Activated CD4-positive, alpha-beta memory T cell treated with anti-CD3 and anti-CD28 coated beads for 36 hours (primary cell): ENCODE measurements at regions not wholly inside any gene's neighbourhood (a gene's known extent, or its start where the extent isn't known, plus 50 kb on each side); places are given as distances from the start of the nearest gene placed in this dataset.
"Not testable (repeated sequence)": the region's sequence is repeated elsewhere in the genome, so short reads cannot be mapped to it uniquely, and the experiment has no call there.

Source experiments
- CTCF ChIA-PET: fragments of 350-600 bp; sonication (Branson Sonifier 250); formaldehyde crosslinking; loops from one replicate; lab custom pipeline; 2021; ENCODE audit warnings: antibody characterized with exemption, inconsistent platforms; lab: Charles Lee
- POLR2A ChIA-PET: fragments of 350-600 bp; sonication (Branson Sonifier 250); formaldehyde crosslinking; loops from one replicate; lab custom pipeline; 2021; ENCODE audit warnings: antibody characterized with exemption; lab: Charles Lee
- DNase-seq: peaks from one replicate; pipeline ENCODE4 v3.0.0-alpha.2; 2020
- H3K27ac Mint-ChIP-seq: one replicate; pipeline ENCODE4 v1.8.0; 2021; ENCODE audit warnings: mixed read lengths
- H3K27me3 Mint-ChIP-seq: one replicate; pipeline ENCODE4 v1.8.0; 2021; ENCODE audit warnings: mixed read lengths
- H3K36me3 Mint-ChIP-seq: one replicate; pipeline ENCODE4 v1.8.0; 2021; ENCODE audit warnings: mixed read lengths
- H3K4me1 Mint-ChIP-seq: one replicate; pipeline ENCODE4 v1.8.0; 2021; ENCODE audit warnings: low read depth, mixed read lengths
- H3K4me3 Mint-ChIP-seq: one replicate; pipeline ENCODE4 v1.8.0; 2021; ENCODE audit warnings: mild to moderate bottlenecking, mixed read lengths
- H3K9me3 Mint-ChIP-seq: one replicate; pipeline ENCODE4 v1.8.0; 2021; ENCODE audit warnings: mixed read lengths
- intact Hi-C: fragments of 100-400 bp; cut with micrococcal nuclease; formaldehyde crosslinking; loops from one replicate; pipeline ENCODE4 v1.15.1; 2023

- Mint-ChIP-seq H3K4me3 (no peak overlapping the region), H3K36me3 (no peaks in the 10 kb centered on the region), H3K9me3 (peaks cover 27% of the 10 kb centered on the region), H3K27me3 (no peaks in the 10 kb centered on the region), H3K4me1 (no peaks in the 10 kb centered on the region), H3K27ac (no peak overlapping the region)
- ChIA-PET CTCF (no interaction called here), POLR2A (no interaction called here)
- no peak for DNase-seq
- intact Hi-C loops = no loop called here
These were observed 582.1 kb downstream of the RBFOX1 start for GRCh38 chr16:7914748-7915147.

- intact Hi-C loops = no loop called here
- POLR2A ChIA-PET = no interaction called here
- Mint-ChIP-seq H3K27ac (no peak overlapping the region), H3K4me3 (no peak overlapping the region), H3K4me1 (no peaks in the 10 kb centered on the region), H3K27me3 (no peaks in the 10 kb centered on the region), H3K36me3 (no peaks in the 10 kb centered on the region), H3K9me3 (peaks cover 26% of the 10 kb centered on the region)
- DNase-seq = no peak
- CTCF ChIA-PET = no interaction called here
These were observed 579.5 kb downstream of the RBFOX1 start for GRCh38 chr16:7912132-7912531.

GRCh38 chr16:7910116-7910515 is 577.5 kb downstream of the RBFOX1 start:
- POLR2A ChIA-PET = no interaction called here
- peaks cover 22% of the 10 kb centered on the region for H3K9me3 Mint-ChIP-seq
- no peaks in the 10 kb centered on the region for H3K4me1 Mint-ChIP-seq
- H3K27ac Mint-ChIP-seq = no peak overlapping the region
- H3K36me3 Mint-ChIP-seq = no peaks in the 10 kb centered on the region
- intact Hi-C loops = no loop called here
- CTCF ChIA-PET = interaction anchor here (0.6 kb wide), 1 partner anchor 18 kb away, joined by 3 read pairs; no protein-coding TSS in a partner anchor
- H3K4me3 Mint-ChIP-seq = no peak overlapping the region
- no peak for DNase-seq
- H3K27me3 Mint-ChIP-seq = no peaks in the 10 kb centered on the region

GRCh38 chr16:7888411-7888810 is 555.8 kb downstream of the RBFOX1 start:
- intact Hi-C loops = no loop called here
- POLR2A ChIA-PET = no interaction called here

GRCh38 chr16:7887316-7887715 is 554.7 kb downstream of the RBFOX1 start:
- Mint-ChIP-seq H3K36me3 (no peaks in the 10 kb centered on the region), H3K27ac (no peak overlapping the region), H3K9me3 (peaks cover 2% of the 10 kb centered on the region), H3K27me3 (no peaks in the 10 kb centered on the region), H3K4me1 (no peaks in the 10 kb centered on the region), H3K4me3 (no peak overlapping the region)
- intact Hi-C loops = no loop called here
- ChIA-PET POLR2A (no interaction called here), CTCF (no interaction called here)
- DNase-seq = no peak

More at GRCh38 chr16:7888411-7888810, 555.8 kb downstream of the RBFOX1 start:
- no peaks in the 10 kb centered on the region for H3K27me3 Mint-ChIP-seq
- no peak overlapping the region for H3K4me3 Mint-ChIP-seq
- H3K9me3 Mint-ChIP-seq = peaks cover 2% of the 10 kb centered on the region
- CTCF ChIA-PET = no interaction called here
- no peaks in the 10 kb centered on the region for H3K4me1 Mint-ChIP-seq
- no peaks in the 10 kb centered on the region for H3K36me3 Mint-ChIP-seq
- H3K27ac Mint-ChIP-seq = no peak overlapping the region
- no peak for DNase-seq

- H3K4me1 Mint-ChIP-seq = no peaks in the 10 kb centered on the region
- H3K27ac Mint-ChIP-seq = no peak overlapping the region
- no peaks in the 10 kb centered on the region for H3K36me3 Mint-ChIP-seq
- ChIA-PET CTCF (no interaction called here), POLR2A (no interaction called here)
- intact Hi-C loops = no loop called here
- peaks cover 22% of the 10 kb centered on the region for H3K9me3 Mint-ChIP-seq
- no peak for DNase-seq
- H3K4me3 Mint-ChIP-seq = no peak overlapping the region
- H3K27me3 Mint-ChIP-seq = no peaks in the 10 kb centered on the region
These were observed 539.3 kb downstream of the RBFOX1 start for GRCh38 chr16:7871979-7872378.

- Mint-ChIP-seq H3K27ac (no peak overlapping the region), H3K9me3 (peaks cover 20% of the 10 kb centered on the region), H3K36me3 (no peaks in the 10 kb centered on the region), H3K27me3 (no peaks in the 10 kb centered on the region), H3K4me3 (no peak overlapping the region), H3K4me1 (no peaks in the 10 kb centered on the region)
- CTCF ChIA-PET = no interaction called here
- POLR2A ChIA-PET = no interaction called here
- intact Hi-C loops = no loop called here
- no peak for DNase-seq
These were observed 538.7 kb downstream of the RBFOX1 start for GRCh38 chr16:7871371-7871770.

- CTCF ChIA-PET = no interaction called here
- Mint-ChIP-seq H3K4me3 (no peak overlapping the region), H3K9me3 (peaks cover 8% of the 10 kb centered on the region), H3K36me3 (no peaks in the 10 kb centered on the region), H3K4me1 (no peaks in the 10 kb centered on the region), H3K27ac (no peak overlapping the region), H3K27me3 (no peaks in the 10 kb centered on the region)
- intact Hi-C loops = no loop called here
- no peak for DNase-seq
- POLR2A ChIA-PET = interaction anchor here (0.6 kb wide), 1 partner anchor 358 kb away, joined by 3 read pairs; no protein-coding TSS in a partner anchor
These were observed 535.2 kb downstream of the RBFOX1 start for GRCh38 chr16:7867831-7868230.

GRCh38 chr16:7866144-7866543 is 533.5 kb downstream of the RBFOX1 start:
- Mint-ChIP-seq H3K27me3 (no peaks in the 10 kb centered on the region), H3K4me3 (no peak overlapping the region), H3K4me1 (no peaks in the 10 kb centered on the region), H3K36me3 (no peaks in the 10 kb centered on the region), H3K27ac (no peak overlapping the region), H3K9me3 (peaks cover 18% of the 10 kb centered on the region)
- ChIA-PET POLR2A (no interaction called here), CTCF (no interaction called here)
- no peak for DNase-seq
- intact Hi-C loops = no loop called here

GRCh38 chr16:7865393-7865792 is 532.7 kb downstream of the RBFOX1 start:
- DNase-seq, H3K27me3 Mint-ChIP-seq, H3K4me1 Mint-ChIP-seq, POLR2A ChIA-PET, H3K27ac Mint-ChIP-seq, CTCF ChIA-PET, intact Hi-C loops, H3K4me3 Mint-ChIP-seq, H3K36me3 Mint-ChIP-seq: not testable (repeated sequence)
- peaks cover 18% of the 10 kb centered on the region for H3K9me3 Mint-ChIP-seq

- H3K27ac Mint-ChIP-seq = no peak overlapping the region
- ChIA-PET POLR2A (no interaction called here), CTCF (no interaction called here)
- no peak overlapping the region for H3K4me3 Mint-ChIP-seq
- intact Hi-C loops = no loop called here
- H3K9me3 Mint-ChIP-seq = peaks cover 23% of the 10 kb centered on the region
- no peaks in the 10 kb centered on the region for H3K27me3 Mint-ChIP-seq
- H3K4me1 Mint-ChIP-seq = no peaks in the 10 kb centered on the region
- no peak for DNase-seq
- H3K36me3 Mint-ChIP-seq = no peaks in the 10 kb centered on the region
These were observed 529.4 kb downstream of the RBFOX1 start for GRCh38 chr16:7861891-7862582.

- H3K36me3 Mint-ChIP-seq = no peaks in the 10 kb centered on the region
- H3K27ac Mint-ChIP-seq = no peak overlapping the region
- no peak overlapping the region for H3K4me3 Mint-ChIP-seq
- intact Hi-C loops = no loop called here
- peaks cover 13% of the 10 kb centered on the region for H3K9me3 Mint-ChIP-seq
- H3K27me3 Mint-ChIP-seq = no peaks in the 10 kb centered on the region
- POLR2A ChIA-PET = no interaction called here
- no peaks in the 10 kb centered on the region for H3K4me1 Mint-ChIP-seq
- no peak for DNase-seq
- CTCF ChIA-PET = no interaction called here
These were observed 520.6 kb downstream of the RBFOX1 start for GRCh38 chr16:7853197-7853596.

GRCh38 chr16:7849841-7850240 is 517.2 kb downstream of the RBFOX1 start:
- Mint-ChIP-seq H3K36me3 (no peaks in the 10 kb centered on the region), H3K9me3 (peaks cover 13% of the 10 kb centered on the region), H3K27ac (no peak overlapping the region), H3K27me3 (no peaks in the 10 kb centered on the region), H3K4me1 (no peaks in the 10 kb centered on the region), H3K4me3 (no peak overlapping the region)
- ChIA-PET CTCF (no interaction called here), POLR2A (no interaction called here)
- intact Hi-C loops = no loop called here
- DNase-seq = no peak
